NCI-H2107 (cell line): ENCODE measurements at regions not wholly inside any gene's neighbourhood (a gene's known extent, or its start where the extent isn't known, plus 50 kb on each side); places are given as distances from the start of the nearest gene placed in this dataset.
A peak's percentile ranks its signal among the peaks of the same experiment; 100 is the strongest.

Source experiments
- DNase-seq: peaks from one replicate; lab custom pipeline; 2025; lab: John Stamatoyannopoulos, UW

GRCh38 chr3:193780810-193781478, 187.9 kb downstream of the OPA1 start:
- peak; percentile 72 for DNase-seq

GRCh38 chr3:193782276-193782647, 189.3 kb downstream of the OPA1 start:
- no peak for DNase-seq

DNA sequence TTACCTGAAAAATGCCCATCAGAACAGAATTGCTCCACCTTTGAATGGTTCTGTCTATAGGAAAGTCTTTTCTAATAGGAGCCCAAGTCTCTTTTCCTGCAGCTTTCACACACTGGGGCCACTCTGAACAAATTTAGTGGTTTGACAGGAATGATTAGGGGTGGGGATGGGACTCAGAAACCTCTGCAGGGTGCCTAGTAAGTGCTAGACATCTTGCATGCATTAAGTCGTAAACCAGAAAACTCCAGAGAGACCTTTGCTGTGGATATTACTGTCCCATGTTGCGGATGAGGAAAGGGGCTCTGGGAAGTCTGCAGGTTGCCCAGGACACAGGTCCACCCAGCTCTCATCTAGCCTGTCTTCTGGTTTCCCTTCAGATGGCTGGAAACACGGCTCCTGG, 189.7 kb downstream of the OPA1 start:
- no peak for DNase-seq

- no peak for DNase-seq
These were observed 190.3 kb downstream of the OPA1 start for GRCh38 chr3:193783166-193783896.

DNA sequence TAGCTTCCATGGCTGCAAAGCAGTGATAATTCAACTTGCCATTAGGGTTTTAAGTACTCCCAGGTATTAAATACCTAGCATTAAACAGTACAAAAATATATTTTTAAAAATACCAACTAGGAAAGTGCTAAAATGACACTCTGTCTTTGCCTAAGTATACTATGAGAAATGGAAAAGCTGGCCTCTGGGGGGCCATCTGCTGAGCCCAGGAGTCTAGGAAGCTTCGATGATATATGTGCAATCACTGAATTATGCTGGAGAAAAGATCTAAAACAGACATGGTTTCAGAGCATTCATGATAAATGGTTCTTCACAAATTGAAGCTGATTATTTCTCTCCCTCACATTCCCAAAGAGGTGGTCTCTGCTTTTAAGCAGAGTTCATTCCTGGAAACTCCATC, 191.8 kb downstream of the OPA1 start:
- no peak for DNase-seq

DNA sequence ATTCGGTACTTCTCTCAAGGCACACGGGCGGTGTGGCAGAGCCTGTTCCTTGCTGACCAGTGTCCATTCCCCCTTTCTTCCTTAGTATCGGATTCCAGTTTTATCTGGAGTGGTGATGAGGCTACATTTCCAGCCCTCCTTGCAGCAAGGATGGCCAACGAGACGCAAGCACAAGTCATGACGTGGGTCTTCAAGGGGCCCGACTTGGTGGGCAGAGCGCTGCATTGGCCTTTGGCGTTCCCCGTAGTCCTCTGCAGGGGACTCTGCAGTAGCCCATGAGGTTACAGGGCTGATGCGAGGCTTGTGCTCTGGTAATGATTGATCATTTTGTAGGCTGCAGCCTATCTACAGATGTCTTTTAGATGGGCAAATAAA, 194.5 kb downstream of the OPA1 start:
- DNase-seq = no peak

DNA sequence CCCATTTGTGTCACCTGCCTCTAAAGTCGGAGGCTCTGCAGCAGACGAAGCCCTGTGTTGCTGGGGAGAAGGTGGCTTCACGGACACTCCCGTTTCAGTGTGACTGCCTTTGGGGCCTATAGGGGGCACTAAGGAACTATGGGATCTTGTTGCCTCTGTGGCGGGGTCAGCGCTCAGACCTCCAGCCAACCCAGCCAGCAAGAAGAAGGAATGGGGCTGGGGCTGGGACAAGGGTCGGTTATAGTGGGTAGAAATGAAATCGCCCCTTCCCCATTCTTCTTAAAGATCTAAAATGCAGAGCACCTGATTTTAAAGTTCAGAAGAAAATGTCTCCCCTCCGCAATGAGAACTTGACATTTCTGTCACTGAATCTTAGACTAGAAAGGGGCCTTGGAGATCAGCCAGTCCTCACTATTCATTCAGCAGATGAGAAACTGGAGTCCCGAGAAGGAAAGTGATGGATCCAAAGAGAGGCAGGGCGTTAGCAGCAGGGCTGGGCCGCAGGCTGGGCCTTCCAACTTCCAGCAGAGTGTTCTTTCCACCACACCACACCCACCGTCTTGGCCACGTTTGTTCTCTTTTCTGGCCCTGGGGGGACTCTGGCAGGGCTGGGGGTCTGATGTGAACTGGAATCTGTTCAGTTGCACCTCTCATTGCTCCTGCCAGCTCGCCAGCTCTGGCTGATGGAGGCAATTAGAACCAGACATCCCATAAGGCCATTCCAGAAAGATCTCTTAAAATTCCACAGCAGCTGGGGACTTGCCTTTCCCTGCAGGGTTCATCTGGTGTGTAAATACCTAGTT, 195.4 kb downstream of the OPA1 start:
- DNase-seq = peak; percentile 63

DNA sequence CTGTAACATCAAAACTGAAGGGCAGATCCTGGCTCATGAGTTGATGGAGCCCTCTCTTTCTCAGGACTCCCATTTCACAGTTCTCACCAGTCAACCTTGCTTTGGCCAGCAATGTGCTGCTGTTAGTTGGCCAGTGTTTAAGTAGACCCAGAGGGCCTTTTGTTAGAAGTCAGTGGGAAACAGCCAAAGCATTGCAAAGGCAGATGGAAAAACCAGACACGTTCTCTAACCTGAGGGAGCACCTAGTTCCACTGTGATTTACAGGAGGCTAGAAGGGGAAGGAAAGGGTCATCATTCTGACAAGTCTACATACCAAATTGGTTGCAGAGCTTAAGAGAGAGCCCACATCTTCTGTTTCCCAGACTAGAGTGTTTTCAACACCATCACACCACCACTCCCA, 196.4 kb downstream of the OPA1 start:
- no peak for DNase-seq

GRCh38 chr3:193790086-193790990, 197.3 kb downstream of the OPA1 start:
- no peak for DNase-seq

DNA sequence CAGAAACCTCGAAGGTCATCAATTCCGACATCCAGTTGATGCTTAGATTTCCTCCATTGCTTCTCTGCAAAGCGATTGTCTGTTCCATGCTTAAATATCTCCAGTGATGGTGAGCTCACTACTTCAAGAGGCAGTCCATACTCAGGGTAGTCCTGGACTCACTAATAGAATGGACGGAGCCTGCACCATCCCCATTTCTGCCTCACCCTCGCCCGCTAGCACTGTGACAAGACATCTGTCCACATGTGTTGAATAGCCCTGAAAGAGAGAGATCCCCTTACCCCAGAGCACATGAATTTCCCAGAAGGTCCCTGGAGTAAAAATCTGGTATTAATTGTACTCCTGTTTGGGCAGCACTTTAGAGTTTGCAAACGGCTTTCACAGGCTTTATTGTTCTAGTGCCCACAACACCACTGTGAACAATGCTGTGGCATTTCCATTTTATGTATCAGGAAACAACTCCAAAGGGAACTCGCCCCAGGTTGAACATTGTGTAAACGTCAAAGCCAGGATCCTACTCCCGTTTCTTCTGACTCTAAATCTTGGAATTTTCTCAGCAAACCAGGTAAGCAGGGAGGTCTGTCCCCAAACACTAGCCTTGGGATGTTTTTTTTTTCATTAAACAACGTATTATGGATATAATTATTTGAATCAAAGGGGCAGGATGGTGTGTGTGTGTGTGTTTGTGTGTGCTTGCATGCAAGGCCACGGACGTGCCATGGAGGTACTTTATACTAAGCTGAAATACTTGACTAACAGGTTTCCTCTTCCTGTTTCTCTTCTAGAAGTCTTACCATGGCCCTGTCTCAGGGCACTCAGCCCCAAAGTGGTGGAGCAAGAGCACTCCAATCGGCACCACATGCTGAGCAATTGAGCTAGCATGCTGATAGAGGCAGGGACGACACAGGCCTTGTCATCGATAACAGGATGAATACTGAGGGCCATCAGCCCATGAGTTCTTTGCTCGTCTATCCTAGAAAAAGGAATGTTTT, 198.3 kb downstream of the OPA1 start:
- peak; percentile 30 for DNase-seq

DNA sequence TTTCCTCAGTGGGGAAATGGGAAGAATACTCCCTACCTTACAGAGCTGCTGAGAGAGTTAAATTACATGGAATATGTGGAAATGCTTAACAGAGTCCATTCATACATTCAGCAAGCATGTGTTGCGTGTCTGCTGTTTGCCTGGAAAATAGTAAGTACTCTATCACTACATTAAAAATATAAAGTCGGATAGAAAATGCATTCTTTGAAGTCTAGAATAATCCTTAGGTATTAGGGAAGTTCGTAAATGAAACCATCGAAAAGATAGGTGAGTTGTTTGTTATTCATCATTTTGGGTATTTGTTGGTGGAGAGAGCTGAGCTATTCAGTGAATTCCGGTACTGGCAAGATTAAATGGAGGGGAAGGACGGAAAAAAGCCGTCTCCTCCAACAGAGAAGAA, 200.1 kb downstream of the OPA1 start:
- DNase-seq = no peak

- no peak for DNase-seq
These were observed 201.2 kb downstream of the OPA1 start for GRCh38 chr3:193794002-193794881.

DNA sequence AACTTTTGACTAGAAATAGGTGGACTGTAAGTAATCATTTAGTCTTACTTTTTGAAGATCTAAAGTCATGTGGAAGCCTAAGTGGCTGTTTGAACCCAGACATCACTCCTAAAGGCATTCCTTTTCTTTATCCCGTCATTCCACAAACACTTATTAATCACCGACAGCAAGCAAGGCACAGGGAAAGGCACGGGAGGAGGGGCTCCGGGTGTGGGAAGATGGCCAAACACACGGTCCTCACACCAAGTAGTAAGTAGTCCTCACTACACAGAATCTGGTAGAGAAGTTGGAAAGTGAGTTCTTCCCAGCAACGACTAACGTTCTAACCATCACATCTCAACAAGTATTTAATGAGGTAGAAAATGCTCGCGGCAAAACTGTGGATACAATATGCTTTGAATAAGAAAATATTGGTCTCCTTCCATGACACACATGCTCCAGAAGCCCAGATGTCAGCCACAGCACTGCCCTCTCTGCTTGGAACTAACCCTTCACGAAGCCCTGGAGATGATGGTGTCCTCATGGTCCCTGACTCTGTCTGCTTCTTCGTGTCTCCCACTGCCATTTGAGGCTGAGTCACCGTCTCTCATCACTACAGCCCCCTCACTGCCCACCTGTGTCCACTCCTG, 202.2 kb downstream of the OPA1 start:
- no peak for DNase-seq

GRCh38 chr3:193796089-193796488, 203.1 kb downstream of the OPA1 start:
- no peak for DNase-seq

- no peak for DNase-seq
These were observed 204.6 kb downstream of the OPA1 start for GRCh38 chr3:193797566-193797965.

DNA sequence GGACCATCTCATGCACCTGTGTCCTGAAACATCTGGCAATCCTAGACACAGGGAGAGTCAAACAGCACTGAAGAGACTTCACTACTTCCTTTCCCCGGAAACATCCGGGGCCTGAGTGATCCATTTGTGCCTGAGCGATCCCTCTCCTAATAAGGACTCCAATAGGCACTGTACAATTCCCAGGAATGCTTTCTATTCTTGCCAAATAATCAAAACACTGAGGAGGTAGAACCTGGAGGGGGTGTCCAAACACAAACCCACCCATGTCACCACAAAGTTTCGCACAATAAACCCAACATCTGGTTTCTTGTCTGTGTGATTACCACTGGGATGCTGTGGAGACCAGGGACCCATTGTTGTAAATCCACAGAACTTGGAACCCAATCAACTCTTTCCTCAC, 205.0 kb downstream of the OPA1 start:
- DNase-seq = no peak

GRCh38 chr3:193800138-193801043, 207.4 kb downstream of the OPA1 start:
- DNase-seq = no peak

DNA sequence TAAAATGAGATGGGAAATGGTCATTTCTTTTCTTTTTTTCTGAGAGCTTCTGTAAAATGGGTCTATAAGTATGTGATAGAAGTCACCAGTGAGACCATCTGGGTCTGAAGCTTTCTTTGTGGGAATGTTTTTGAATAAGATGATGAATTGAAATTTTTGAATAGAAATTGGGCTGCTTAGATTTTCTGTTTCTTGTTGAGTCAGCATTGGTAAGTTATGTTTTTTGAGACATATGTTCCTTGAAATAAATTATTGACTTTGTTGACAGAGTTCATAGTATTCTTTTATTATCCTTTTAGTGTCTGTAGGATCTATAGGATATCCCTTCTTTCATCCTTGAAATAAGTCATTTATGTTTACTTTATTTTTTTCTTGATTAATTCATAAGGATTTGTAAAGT, 208.1 kb downstream of the OPA1 start:
- no peak for DNase-seq
